Ishikawa (cell line): ENCODE measurements at regions not wholly inside any gene's neighbourhood (a gene's known extent, or its start where the extent isn't known, plus 50 kb on each side); places are given as distances from the start of the nearest gene placed in this dataset.

Experiments
- CEBPB ChIP-seq: IDR thresholded peaks from 2 replicates; pipeline ENCODE4 v1.6.1; 2012
- CREB1 ChIP-seq: IDR thresholded peaks from 2 replicates; pipeline ENCODE4 v1.6.1; 2012; ENCODE audit warnings: low read depth
- EGR1 ChIP-seq: IDR thresholded peaks from 2 replicates; pipeline ENCODE4 v1.6.1; 2012
- EP300 ChIP-seq: IDR thresholded peaks from 2 replicates; pipeline ENCODE4 v1.6.1; 2012; ENCODE audit warnings: borderline replicate concordance
- FOXM1 ChIP-seq: IDR thresholded peaks from 2 replicates; pipeline ENCODE4 v1.6.1; 2012; ENCODE audit warnings: low read depth, borderline replicate concordance
- NFIC ChIP-seq: IDR thresholded peaks from 2 replicates; pipeline ENCODE4 v1.6.1; 2012
- RAD21 ChIP-seq: IDR thresholded peaks from 2 replicates; pipeline ENCODE4 v1.6.1; 2012; ENCODE audit warnings: low read depth
- REST ChIP-seq: IDR thresholded peaks from 2 replicates; pipeline ENCODE4 v1.6.1; 2012; ENCODE audit warnings: low read depth, mild to moderate bottlenecking
- TAF1 ChIP-seq: IDR thresholded peaks from 2 replicates; pipeline ENCODE4 v1.6.1; 2012; ENCODE audit warnings: low read depth, mild to moderate bottlenecking
- TCF12 ChIP-seq: IDR thresholded peaks from 2 replicates; pipeline ENCODE4 v1.6.1; 2012; ENCODE audit warnings: low read depth
- TEAD4 ChIP-seq: IDR thresholded peaks from 2 replicates; pipeline ENCODE4 v1.6.1; 2012
- YY1 ChIP-seq: IDR thresholded peaks from 2 replicates; pipeline ENCODE4 v1.6.1; 2012; ENCODE audit warnings: low read depth
- ZBTB7A ChIP-seq: IDR thresholded peaks from 2 replicates; pipeline ENCODE4 v1.6.1; 2012; ENCODE audit warnings: low read depth
- TF ChIP-seq, protein P1 (sequence below): IDR thresholded peaks from 2 replicates; pipeline ENCODE4 v1.6.1; 2012
- TF ChIP-seq, protein P2 (sequence below): IDR thresholded peaks from 2 replicates; pipeline ENCODE4 v1.6.1; 2012

DNA sequence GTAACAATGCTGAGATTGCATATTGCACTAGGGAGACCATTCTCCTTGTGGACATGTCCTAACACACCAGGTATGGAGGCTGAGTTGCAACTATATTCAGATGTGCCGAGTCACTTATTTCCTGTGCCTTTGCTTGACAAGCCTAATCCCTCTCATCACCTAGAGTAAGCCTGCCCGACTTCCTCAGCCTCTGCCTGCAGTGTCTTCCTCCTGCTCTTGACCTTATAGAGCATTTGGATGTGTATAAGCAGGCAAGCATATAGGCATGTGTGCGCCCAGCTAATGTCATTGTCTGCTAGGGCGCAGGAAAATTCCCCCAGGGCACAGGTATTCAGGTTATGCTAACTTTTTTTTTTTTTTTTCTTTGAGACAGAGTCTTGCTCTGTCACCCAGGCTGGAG is 316.9 kb downstream of the CDH2 start:
- TF ChIP-seq CEBPB (no peak), TEAD4 (no peak), EP300 (no peak), EGR1 (no peak), YY1 (no peak), ZBTB7A (no peak), FOXM1 (no peak), NFIC (no peak), RAD21 (no peak), REST (no peak), TAF1 (no peak), TCF12 (no peak), CREB1 (no peak)
- TF ChIP-seq, protein P1, sequence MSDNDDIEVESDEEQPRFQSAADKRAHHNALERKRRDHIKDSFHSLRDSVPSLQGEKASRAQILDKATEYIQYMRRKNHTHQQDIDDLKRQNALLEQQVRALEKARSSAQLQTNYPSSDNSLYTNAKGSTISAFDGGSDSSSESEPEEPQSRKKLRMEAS, result no peak
- TF ChIP-seq, protein P2, sequence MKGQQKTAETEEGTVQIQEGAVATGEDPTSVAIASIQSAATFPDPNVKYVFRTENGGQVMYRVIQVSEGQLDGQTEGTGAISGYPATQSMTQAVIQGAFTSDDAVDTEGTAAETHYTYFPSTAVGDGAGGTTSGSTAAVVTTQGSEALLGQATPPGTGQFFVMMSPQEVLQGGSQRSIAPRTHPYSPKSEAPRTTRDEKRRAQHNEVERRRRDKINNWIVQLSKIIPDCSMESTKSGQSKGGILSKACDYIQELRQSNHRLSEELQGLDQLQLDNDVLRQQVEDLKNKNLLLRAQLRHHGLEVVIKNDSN, result no peak

- TF ChIP-seq EP300, result no peak
- TF ChIP-seq CEBPB, result no peak
- TF ChIP-seq TAF1, result no peak
- TF ChIP-seq FOXM1, result no peak
- no peak for TF ChIP-seq ZBTB7A
- no peak for TF ChIP-seq RAD21
- TF ChIP-seq TEAD4, result no peak
- TF ChIP-seq EGR1, result no peak
- no peak for TF ChIP-seq CREB1
- no peak for TF ChIP-seq YY1
- no peak for TF ChIP-seq REST
- TF ChIP-seq, protein P2, result no peak
- TF ChIP-seq NFIC, result no peak
- no peak for TF ChIP-seq TCF12
- TF ChIP-seq, protein P1, result no peak
Measured at GRCh38 chr18:27856820-27857219, 320.1 kb downstream of the CDH2 start.

DNA sequence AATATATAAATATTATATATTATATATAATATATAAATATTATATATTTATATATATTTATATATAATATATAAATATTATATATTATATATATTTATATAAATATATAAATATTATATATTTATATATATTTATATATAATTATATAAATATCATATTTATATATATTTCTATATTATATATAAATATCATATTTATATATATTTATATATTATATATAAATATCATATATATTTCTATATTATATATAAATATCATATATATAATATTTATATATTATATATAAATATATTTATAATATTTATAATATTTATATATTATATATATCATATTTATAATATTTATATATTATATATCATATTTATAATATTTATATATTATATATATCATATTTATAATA is 321.4 kb downstream of the CDH2 start:
- TF ChIP-seq RAD21 (no peak), FOXM1 (no peak), EGR1 (no peak), YY1 (no peak), TAF1 (no peak), CREB1 (no peak), REST (no peak), TEAD4 (no peak), TCF12 (no peak), EP300 (no peak), CEBPB (no peak)
- TF ChIP-seq, protein P2, result no peak
- TF ChIP-seq, protein P1, result no peak

GRCh38 chr18:27854631-27855030 is 322.3 kb downstream of the CDH2 start:
- TF ChIP-seq RAD21, result no peak
- no peak for TF ChIP-seq NFIC
- TF ChIP-seq CEBPB, result no peak
- TF ChIP-seq TAF1, result no peak
- TF ChIP-seq EGR1, result no peak
- TF ChIP-seq, protein P2, result no peak
- TF ChIP-seq TEAD4, result no peak
- TF ChIP-seq YY1, result no peak
- TF ChIP-seq TCF12, result no peak
- TF ChIP-seq ZBTB7A, result no peak
- no peak for TF ChIP-seq CREB1
- TF ChIP-seq, protein P1, result no peak
